ENCODE measurements at regions not wholly inside any gene's neighbourhood (a gene's known extent, or its start where the extent isn't known, plus 50 kb on each side); places are given as distances from the start of the nearest gene placed in this dataset.

DNA sequence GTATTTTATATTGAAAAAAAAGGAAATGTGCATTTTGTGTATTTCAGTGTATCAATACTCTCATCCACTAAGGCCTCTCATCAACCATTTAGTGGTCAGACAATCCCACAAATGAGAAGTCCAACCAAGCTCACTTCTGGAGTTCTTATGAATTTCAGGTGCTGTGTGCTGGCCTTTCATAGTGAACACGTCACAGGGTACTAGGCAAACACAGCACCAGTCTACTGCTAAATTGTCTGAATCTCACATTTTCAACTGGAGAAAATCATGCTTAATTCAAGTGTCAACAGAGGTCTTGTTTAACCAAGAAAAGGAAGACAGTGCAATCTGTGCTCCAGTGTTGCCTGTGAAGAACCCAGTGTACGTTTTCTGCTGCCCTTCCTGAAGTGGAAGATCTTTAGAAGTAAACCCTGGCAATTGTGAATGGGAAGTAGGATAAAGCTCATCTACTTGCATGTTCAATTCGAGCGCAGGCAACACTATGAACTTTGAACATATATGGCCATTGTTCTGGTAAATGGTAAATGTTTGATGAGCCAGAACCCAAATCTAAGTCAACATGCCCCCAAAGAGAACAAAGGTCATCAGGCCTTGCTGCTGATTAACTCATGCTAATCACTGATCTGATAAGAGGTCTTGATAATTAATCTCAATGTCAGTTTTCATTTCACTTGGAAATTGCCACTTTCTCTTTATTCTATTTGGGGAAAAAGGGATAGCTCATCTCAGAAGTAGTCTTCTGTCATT lies 439.2 kb upstream of the SOX9 start:
- no peak for FAIRE-seq
- no peak for DNase-seq (ENCODE audit: insufficient read length, low spot score)

DNA sequence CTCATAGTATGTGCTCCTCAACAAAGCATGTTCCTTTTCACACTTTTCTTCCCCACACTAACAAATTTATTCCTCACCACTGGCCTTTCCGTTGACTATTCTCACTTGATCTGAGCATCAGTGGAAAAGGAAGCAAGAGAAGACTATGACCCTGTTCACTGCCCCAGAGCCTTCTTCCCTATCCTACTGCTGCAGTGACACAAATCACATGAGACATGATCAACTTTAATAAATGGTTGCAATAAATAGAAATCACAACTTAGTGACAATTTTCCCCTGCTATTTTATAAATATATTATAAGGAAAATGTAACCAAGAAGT lies 438.7 kb upstream of the SOX9 start:
- FAIRE-seq, result no peak
- DNase-seq (ENCODE audit: insufficient read length, low spot score), result no peak

- FAIRE-seq (no peak), DNase-seq (ENCODE audit: insufficient read length, low spot score) (no peak)
Measured at GRCh38 chr17:71689782-71690181, 431.0 kb upstream of the SOX9 start.

DNA sequence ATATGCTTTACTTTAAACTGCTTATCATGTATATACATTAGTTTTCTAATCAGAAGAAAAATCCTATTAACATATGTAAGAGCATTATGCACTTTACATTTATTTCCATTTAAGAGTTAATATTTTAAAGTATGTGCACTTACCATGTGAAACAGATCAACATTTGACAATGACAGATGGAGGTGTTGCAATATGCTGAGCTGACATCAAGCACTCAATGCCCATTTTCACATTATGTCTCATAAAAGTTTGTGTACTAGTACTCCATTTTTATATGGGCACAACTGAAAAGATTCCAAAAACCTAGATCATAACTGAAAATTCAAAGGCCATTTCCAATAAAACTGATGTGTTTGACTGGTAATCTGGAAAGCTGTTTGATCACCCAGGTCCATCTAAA lies 420.9 kb upstream of the SOX9 start:
- FAIRE-seq (no peak), DNase-seq (ENCODE audit: insufficient read length, low spot score) (no peak)

- DNase-seq (ENCODE audit: insufficient read length, low spot score) (no peak), FAIRE-seq (no peak)
Measured at GRCh38 chr17:71703701-71704100, 417.1 kb upstream of the SOX9 start.

GRCh38 chr17:71709271-71709890 lies 411.4 kb upstream of the SOX9 start:
- FAIRE-seq, result no peak

GRCh38 chr17:71709946-71710345 lies 410.9 kb upstream of the SOX9 start:
- no peak for FAIRE-seq
- no peak for DNase-seq (ENCODE audit: insufficient read length, low spot score)

More at GRCh38 chr17:71709271-71709890, 411.4 kb upstream of the SOX9 start:
- DNase-seq (ENCODE audit: insufficient read length, low spot score), result no peak

DNA sequence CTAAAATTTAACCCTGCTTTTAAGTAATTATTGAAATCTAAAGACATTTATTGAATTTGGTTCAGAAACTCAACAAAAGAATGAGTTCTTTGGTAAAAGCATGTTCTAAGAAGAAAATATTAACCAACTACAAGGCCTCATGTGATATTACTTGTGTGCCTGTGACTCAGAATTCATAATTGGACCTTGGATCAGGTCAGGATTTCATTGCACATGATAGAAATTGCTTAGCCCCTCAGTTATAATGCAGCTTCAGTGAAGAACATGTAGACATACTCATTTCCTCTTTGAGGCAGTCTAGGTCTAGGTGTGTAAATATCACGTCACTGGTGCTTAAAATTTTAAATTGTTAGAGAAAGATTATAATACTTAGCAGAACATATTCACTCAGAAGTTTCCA lies 410.0 kb upstream of the SOX9 start:
- FAIRE-seq (no peak), DNase-seq (ENCODE audit: insufficient read length, low spot score) (no peak)

DNA sequence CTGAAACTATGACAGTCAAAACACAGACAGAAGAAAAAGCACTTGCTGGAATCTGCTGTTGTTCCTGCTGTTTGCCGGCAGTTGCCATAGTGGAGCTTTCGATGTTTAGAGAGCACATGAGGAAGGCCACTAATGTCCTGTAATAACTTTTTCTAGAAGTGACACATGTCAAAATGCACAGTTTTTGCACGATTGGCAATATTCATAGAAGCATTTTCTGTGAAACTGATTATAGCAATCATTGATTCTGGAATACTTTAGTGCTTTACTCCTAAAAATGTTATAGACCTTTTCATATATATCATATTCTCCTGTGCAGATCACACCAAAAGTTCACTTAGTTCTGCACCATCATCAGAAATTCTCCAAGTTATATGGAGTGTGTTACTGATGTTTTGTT lies 407.0 kb upstream of the SOX9 start:
- no peak for FAIRE-seq
- DNase-seq (ENCODE audit: insufficient read length, low spot score), result no peak

DNA sequence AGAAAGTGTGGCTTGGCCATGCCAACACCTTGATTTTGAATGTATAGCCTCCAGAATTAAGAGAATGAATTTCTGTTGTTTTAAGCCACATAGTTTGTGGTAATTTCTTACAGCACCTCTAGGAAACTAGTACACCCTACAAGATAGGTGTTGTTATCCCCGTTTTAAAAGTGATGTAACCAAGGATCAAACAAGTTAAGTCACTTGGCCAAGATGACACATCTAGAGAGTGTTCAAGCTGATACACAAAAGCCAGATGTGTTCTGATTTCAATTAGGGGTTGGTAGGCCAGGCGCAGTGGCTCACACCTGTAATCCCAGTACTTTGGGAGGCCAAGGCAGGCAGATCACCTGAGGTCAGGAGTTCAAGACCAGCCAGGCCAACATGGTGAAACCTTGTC lies 396.5 kb upstream of the SOX9 start:
- no peak for DNase-seq (ENCODE audit: insufficient read length, low spot score)
- no peak for FAIRE-seq

GRCh38 chr17:71725811-71726210 lies 395.0 kb upstream of the SOX9 start:
- FAIRE-seq (no peak), DNase-seq (ENCODE audit: insufficient read length, low spot score) (no peak)

DNA sequence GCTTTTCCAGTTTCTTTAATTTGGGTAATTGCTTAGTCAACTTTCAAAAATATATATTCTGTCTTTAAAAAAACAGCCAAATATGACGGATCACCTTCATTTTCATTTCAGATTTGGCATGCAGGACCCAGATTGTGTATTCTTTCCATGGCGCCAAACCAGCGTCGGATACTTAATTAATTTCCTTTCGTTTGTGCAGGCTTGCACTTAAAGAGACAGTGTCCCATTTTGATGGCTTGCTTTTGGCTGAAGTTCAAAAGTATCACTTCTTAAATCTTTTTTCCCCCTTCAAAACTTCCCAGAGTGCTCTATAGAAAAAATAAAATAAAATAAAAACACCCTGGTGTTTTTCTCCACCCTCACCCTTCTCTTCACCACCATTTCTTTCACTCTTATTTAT lies 394.5 kb upstream of the SOX9 start:
- FAIRE-seq (no peak), DNase-seq (ENCODE audit: insufficient read length, low spot score) (no peak)

- DNase-seq (ENCODE audit: insufficient read length, low spot score) (no peak), FAIRE-seq (no peak)
Measured at GRCh38 chr17:71727292-71727691, 393.5 kb upstream of the SOX9 start.

DNA sequence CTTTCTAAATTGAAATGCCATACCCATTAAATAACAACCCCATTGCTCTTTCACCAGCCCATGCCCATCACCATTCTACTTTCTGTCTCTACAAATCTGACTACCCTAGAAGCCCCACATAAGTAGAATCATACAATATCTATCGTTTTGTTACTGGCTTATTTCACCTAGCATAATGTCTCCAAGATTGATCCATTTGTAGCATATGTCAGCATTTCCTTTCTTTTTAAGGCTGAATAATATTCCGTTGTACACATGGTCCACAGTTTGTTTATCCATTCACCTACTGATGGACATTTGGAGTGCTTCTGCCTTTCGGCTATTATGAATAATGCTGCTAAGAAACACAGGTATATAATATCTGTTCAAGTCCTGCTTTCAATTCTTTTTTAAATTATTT lies 393.1 kb upstream of the SOX9 start:
- no peak for DNase-seq (ENCODE audit: insufficient read length, low spot score)
- FAIRE-seq, result no peak

GRCh38 chr17:71730871-71731270 lies 389.9 kb upstream of the SOX9 start:
- DNase-seq (ENCODE audit: insufficient read length, low spot score) (no peak), FAIRE-seq (no peak)

- FAIRE-seq (no peak), DNase-seq (ENCODE audit: insufficient read length, low spot score) (no peak)
Measured at GRCh38 chr17:71735893-71736292, 384.9 kb upstream of the SOX9 start.

DNA sequence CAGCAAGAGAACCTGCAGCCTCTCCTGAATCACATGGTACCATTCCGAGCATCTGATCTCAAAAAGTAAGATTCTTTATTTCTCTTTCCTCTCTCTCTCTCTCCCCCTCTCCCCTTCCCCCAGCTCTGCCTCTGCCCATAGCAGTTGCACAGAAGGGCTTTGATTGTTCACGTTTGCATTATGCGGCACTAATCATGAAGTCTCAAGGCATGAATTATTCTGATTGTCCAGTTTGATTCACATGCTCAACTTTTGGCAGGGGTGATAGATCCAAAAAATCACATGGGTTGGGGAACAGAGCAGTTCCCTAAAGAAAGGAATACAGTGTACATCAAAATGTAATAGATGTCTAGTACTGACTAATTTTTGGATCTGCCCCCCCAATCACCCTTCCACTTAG lies 380.0 kb upstream of the SOX9 start:
- no peak for DNase-seq (ENCODE audit: insufficient read length, low spot score)
- FAIRE-seq, result no peak

DNA sequence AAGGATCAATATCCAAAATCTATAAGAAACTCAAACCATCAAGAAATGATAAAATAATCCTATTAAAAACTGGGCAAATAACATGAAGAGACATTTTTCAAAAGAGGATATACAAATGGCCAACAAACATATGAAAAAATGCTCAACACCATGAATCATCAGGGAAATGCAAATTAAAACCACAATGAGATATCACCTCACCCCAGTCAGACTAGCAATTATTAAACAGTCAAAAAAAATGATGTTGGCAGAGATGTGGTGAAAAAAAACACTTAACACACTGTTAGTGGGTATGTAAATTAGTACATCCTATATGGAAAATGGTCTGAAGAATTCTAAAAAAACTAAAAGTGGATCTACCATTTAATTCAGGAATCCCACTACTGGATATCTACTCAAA lies 379.0 kb upstream of the SOX9 start:
- FAIRE-seq (no peak), DNase-seq (ENCODE audit: insufficient read length, low spot score) (no peak)

GRCh38 chr17:71748872-71749271 lies 371.9 kb upstream of the SOX9 start:
- no peak for FAIRE-seq
- DNase-seq (ENCODE audit: insufficient read length, low spot score), result no peak

- DNase-seq (ENCODE audit: insufficient read length, low spot score), result no peak
Measured at GRCh38 chr17:71753070-71753469, 367.8 kb upstream of the SOX9 start.

DNA sequence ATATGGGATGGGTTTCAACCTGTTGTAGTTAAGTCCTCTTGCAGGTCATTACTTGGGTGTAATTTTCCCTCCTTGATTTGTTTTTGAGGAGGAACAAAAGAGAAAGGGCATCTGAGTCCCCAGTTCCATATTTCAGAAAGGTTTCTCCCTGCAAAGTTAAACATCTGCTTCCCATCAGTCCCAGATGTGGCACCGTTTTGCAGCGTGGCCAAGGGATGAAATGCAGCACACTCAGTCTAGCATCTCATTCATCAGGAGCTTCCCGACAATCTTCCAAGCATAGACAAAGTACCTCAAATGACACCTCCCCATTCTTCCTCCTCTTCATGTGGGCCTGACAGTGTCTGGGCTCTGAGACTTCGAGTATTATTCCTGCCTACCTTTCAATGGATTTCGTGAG lies 363.7 kb upstream of the SOX9 start:
- no peak for DNase-seq (ENCODE audit: insufficient read length, low spot score)
- no peak for FAIRE-seq

More at GRCh38 chr17:71753070-71753469, 367.8 kb upstream of the SOX9 start:
- FAIRE-seq, result no peak

- no peak for FAIRE-seq
- DNase-seq (ENCODE audit: insufficient read length, low spot score), result no peak
Measured at GRCh38 chr17:71757956-71758355, 362.9 kb upstream of the SOX9 start.
